ENCODE measurements at regions not wholly inside any gene's neighbourhood (a gene's known extent, or its start where the extent isn't known, plus 50 kb on each side); places are given as distances from the start of the nearest gene placed in this dataset.

GRCh38 chr4:175034986-175035705 is 117.0 kb downstream of the ADAM29 start:
- Histone ChIP-seq H3K56ac (replicated peaks; ENCODE audit: insufficient read length, low read depth, low read length) (no peak overlapping the region), H2AFZ (ENCODE audit: low read length) (no peak overlapping the region), H3K9me3 (ENCODE audit: insufficient read depth in 2 of 2, low read depth in 1 of 2, low read length in 1 of 2) (no peaks in the 10 kb centered on the region), H3K36me3 (ENCODE audit: control insufficient read depth in 2 of 4, insufficient read depth in 4 of 4, low read length in 3 of 4) (peaks cover 0 to 13% (median 0%) of the 10 kb centered on the region in 4 experiments; a peak in 1 of 8 replicates), H2BK5ac (ENCODE audit: low read depth, low read length) (peak overlapping the region; percentile 48; the same call in 1 of the 2 replicates), H3K23ac (ENCODE audit: insufficient read length) (no peak overlapping the region), H3K4me3 (ENCODE audit: extremely low read depth in 1 of 4, insufficient read depth in 2 of 4, low read depth in 3 of 4, low read length in 4 of 4) (no peak overlapping the region), H3K23me2 (ENCODE audit: low read depth, low read length) (no peaks in the 10 kb centered on the region), H4K20me1 (replicated peaks in 1 of 2; ENCODE audit: control insufficient read depth in 1 of 2, insufficient read depth in 2 of 2, low read length in 2 of 2) (no peaks in the 10 kb centered on the region), H3K27me3 (replicated peaks in 1 of 4; ENCODE audit: control insufficient read depth in 3 of 4, extremely low read depth in 1 of 4, insufficient read depth in 3 of 4, low read length in 3 of 4) (no peaks in the 10 kb centered on the region), H2BK20ac (ENCODE audit: low read length) (peak overlapping the region; percentile 40; the same call in 1 of the 2 replicates), H3K18ac (ENCODE audit: extremely low read depth, low read length) (no peak overlapping the region), H3K4me1 (replicated peaks in 1 of 4; ENCODE audit: control insufficient read depth in 3 of 4, insufficient read depth in 4 of 4, low read length in 3 of 4) (peaks cover 5 to 12% (median 8%) of the 10 kb centered on the region in 4 experiments; a peak in 6 of 7 replicates), H4K8ac (ENCODE audit: extremely low read depth, insufficient read depth, low read length) (no peak overlapping the region), H3K79me1 (ENCODE audit: low read depth, low read length) (no peaks in the 10 kb centered on the region), H2BK120ac (replicated peaks; ENCODE audit: low read depth, low read length) (no peak overlapping the region), H3K4me2 (ENCODE audit: insufficient read depth in 1 of 2, low read depth in 2 of 2, low read length in 2 of 2) (no peak overlapping the region), H4K5ac (ENCODE audit: insufficient read length, low read depth, low read length) (no peak overlapping the region), H3K14ac (ENCODE audit: insufficient read length) (no peak overlapping the region), H2BK12ac (ENCODE audit: low read depth, low read length) (no peak overlapping the region), H2BK15ac (ENCODE audit: low read length) (no peak overlapping the region), H4K91ac (replicated peaks; ENCODE audit: insufficient read length, low read length) (peak overlapping the region; percentile 19), H3K9ac (replicated peaks in 1 of 4; ENCODE audit: extremely low read depth in 1 of 4, low read depth in 3 of 4, low read length in 3 of 4) (no peak overlapping the region), H3K79me2 (ENCODE audit: control insufficient read depth in 1 of 2, insufficient read depth in 2 of 2, low read length in 2 of 2) (no peaks in the 10 kb centered on the region), H3K27ac (ENCODE audit: low read depth, low read length) (no peak overlapping the region), H2AK5ac (ENCODE audit: low read depth, low read length) (peak overlapping the region; percentile 9; the same call in 1 of the 2 replicates), H3K4ac (replicated peaks; ENCODE audit: insufficient read length, low read depth, low read length) (peak overlapping the region; percentile 53)
- no peak for TF ChIP-seq JUN (IDR thresholded peaks at IDR 0.05; ENCODE audit: low read depth, low read length)
- no peak for TF ChIP-seq BACH1 (IDR thresholded peaks at IDR 0.05; ENCODE audit: low read length)
- TF ChIP-seq PHF8 (conservative IDR thresholded peaks at IDR 0.05; ENCODE audit: low read depth, low read length): no peak
- TF ChIP-seq KDM5A (IDR thresholded peaks at IDR 0.05; ENCODE audit: low read length): no peak
- no peak for TF ChIP-seq SIX5 (IDR thresholded peaks at IDR 0.05; ENCODE audit: low read depth, low read length)
- TF ChIP-seq ATF3 (IDR thresholded peaks at IDR 0.05; ENCODE audit: insufficient read depth, low read depth, low read length): no peak
- no peak for TF ChIP-seq NANOG (IDR thresholded peaks at IDR 0.05; ENCODE audit: insufficient read depth, low read depth, low read length, poor library complexity, severe bottlenecking)
- no peak for TF ChIP-seq BCL11A (IDR thresholded peaks at IDR 0.05; ENCODE audit: low read depth in 2 of 2, low read length in 2 of 2)
- no peak for DNase-seq (ENCODE audit: low read depth in 1 of 2, low spot score in 2 of 2)
- POLR2A ChIA-PET (ENCODE audit: partially characterized antibody): no interaction called here
- FAIRE-seq: no peak
- WGBS, 2 experiments (ENCODE audit: extremely low coverage in 1 of 2, insufficient coverage in 1 of 2, insufficient read length in 1 of 2, insufficient replicate concordance in 2 of 2, low coverage in 1 of 2, low lambda C conversion rate in 2 of 2, missing lambda C conversion rate in 1 of 2): 78% methylated on average over 2 of the region's 2 CpGs; no CpG with 5 or more reads in 1 of the 2 experiments
- CTCF ChIA-PET (ENCODE audit: partially characterized antibody): interaction anchor here (1.0 to 1.7 kb wide), 3 partner anchors 18 to 19 kb away, joined by 3 to 4 read pairs (median 4); no protein-coding TSS in a partner anchor

Measured in H1 (cell line).